ENCODE measurements at regions not wholly inside any gene's neighbourhood (a gene's known extent, or its start where the extent isn't known, plus 50 kb on each side); places are given as distances from the start of the nearest gene placed in this dataset.

DNA sequence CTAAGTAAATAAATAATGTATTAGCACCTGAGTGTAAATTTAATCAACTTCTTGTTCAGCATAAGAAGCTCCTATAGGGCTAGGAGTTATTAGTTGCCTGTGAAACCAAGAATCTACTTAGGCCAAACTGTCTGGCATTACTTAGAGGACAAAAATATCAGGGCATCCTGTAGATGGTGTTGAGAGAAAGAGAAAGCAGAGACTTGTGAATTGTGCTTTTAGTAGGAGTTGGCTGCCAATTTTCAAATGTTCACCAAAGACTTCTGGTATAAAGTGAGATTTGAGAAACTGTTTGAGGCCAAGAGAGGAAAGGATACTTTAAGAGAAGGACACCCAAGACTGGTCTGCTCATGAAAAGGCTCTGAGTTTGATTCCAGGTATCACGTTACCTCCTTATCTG lies 315.5 kb upstream of the DEPDC1 start:
- no peak overlapping the region for H2AFZ ChIP-seq (ENCODE audit: low read depth)
- WGBS (ENCODE audit: low lambda C conversion rate): 18% methylated on average over 1 of the region's 1 CpG
- CTCF ChIA-PET: interaction anchor here (1.5 kb wide), 1 partner anchor 17 kb away, joined by 3 read pairs; no protein-coding TSS in a partner anchor

More for the DNA sequence above, 315.5 kb upstream of the DEPDC1 start:
- Histone ChIP-seq H3K36me3 (replicated peaks in 1 of 2; ENCODE audit: control insufficient read depth in 1 of 2, insufficient read depth in 2 of 2, low read length in 1 of 2) (no peaks in the 10 kb centered on the region), H4K20me1 (ENCODE audit: insufficient read depth) (no peaks in the 10 kb centered on the region), H3K27me3 (ENCODE audit: insufficient read depth) (no peaks in the 10 kb centered on the region), H3K9me2 (no peaks in the 10 kb centered on the region), H3K4me2 (no peak overlapping the region), H3K4me1 (ENCODE audit: control insufficient read depth in 1 of 2, insufficient read depth in 2 of 2, low read depth in 1 of 2, low read length in 1 of 2) (peaks cover 0 to 10% of the 10 kb centered on the region in 2 experiments; a peak in 2 of 4 replicates), H3K9me3 (no peaks in the 10 kb centered on the region), H3K9ac (no peak overlapping the region), H3F3A (replicated peaks; ENCODE audit: insufficient read depth) (no peaks in the 10 kb centered on the region), H3K79me2 (ENCODE audit: insufficient read depth) (no peaks in the 10 kb centered on the region), H3K27ac (ENCODE audit: low read depth in 2 of 2, low read length in 1 of 2) (no peak overlapping the region), H3K4me3 (ENCODE audit: low read depth in 2 of 2, low read length in 1 of 2) (no peak overlapping the region)
- TF ChIP-seq TAF1 (IDR thresholded peaks at IDR 0.05; ENCODE audit: borderline replicate concordance, low read depth, low read length): no peak
- no peak for TF ChIP-seq NRF1 (IDR thresholded peaks at IDR 0.05; ENCODE audit: low read depth, low read length)
- TF ChIP-seq, protein P1, sequence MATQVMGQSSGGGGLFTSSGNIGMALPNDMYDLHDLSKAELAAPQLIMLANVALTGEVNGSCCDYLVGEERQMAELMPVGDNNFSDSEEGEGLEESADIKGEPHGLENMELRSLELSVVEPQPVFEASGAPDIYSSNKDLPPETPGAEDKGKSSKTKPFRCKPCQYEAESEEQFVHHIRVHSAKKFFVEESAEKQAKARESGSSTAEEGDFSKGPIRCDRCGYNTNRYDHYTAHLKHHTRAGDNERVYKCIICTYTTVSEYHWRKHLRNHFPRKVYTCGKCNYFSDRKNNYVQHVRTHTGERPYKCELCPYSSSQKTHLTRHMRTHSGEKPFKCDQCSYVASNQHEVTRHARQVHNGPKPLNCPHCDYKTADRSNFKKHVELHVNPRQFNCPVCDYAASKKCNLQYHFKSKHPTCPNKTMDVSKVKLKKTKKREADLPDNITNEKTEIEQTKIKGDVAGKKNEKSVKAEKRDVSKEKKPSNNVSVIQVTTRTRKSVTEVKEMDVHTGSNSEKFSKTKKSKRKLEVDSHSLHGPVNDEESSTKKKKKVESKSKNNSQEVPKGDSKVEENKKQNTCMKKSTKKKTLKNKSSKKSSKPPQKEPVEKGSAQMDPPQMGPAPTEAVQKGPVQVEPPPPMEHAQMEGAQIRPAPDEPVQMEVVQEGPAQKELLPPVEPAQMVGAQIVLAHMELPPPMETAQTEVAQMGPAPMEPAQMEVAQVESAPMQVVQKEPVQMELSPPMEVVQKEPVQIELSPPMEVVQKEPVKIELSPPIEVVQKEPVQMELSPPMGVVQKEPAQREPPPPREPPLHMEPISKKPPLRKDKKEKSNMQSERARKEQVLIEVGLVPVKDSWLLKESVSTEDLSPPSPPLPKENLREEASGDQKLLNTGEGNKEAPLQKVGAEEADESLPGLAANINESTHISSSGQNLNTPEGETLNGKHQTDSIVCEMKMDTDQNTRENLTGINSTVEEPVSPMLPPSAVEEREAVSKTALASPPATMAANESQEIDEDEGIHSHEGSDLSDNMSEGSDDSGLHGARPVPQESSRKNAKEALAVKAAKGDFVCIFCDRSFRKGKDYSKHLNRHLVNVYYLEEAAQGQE (IDR thresholded peaks at IDR 0.05; ENCODE audit: low read depth, low read length): no peak
- TF ChIP-seq, protein P2, sequence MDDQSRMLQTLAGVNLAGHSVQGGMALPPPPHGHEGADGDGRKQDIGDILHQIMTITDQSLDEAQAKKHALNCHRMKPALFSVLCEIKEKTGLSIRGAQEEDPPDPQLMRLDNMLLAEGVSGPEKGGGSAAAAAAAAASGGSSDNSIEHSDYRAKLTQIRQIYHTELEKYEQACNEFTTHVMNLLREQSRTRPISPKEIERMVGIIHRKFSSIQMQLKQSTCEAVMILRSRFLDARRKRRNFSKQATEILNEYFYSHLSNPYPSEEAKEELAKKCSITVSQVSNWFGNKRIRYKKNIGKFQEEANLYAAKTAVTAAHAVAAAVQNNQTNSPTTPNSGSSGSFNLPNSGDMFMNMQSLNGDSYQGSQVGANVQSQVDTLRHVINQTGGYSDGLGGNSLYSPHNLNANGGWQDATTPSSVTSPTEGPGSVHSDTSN (IDR thresholded peaks at IDR 0.05): no peak
- TF ChIP-seq EZH2phosphoT487 (IDR thresholded peaks at IDR 0.05; ENCODE audit: borderline replicate concordance, low read depth): no peak
- TF ChIP-seq, protein P3, sequence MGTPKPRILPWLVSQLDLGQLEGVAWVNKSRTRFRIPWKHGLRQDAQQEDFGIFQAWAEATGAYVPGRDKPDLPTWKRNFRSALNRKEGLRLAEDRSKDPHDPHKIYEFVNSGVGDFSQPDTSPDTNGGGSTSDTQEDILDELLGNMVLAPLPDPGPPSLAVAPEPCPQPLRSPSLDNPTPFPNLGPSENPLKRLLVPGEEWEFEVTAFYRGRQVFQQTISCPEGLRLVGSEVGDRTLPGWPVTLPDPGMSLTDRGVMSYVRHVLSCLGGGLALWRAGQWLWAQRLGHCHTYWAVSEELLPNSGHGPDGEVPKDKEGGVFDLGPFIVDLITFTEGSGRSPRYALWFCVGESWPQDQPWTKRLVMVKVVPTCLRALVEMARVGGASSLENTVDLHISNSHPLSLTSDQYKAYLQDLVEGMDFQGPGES (IDR thresholded peaks at IDR 0.05; ENCODE audit: low read depth, low read length): no peak
- TF ChIP-seq, protein P4, sequence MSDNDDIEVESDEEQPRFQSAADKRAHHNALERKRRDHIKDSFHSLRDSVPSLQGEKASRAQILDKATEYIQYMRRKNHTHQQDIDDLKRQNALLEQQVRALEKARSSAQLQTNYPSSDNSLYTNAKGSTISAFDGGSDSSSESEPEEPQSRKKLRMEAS (IDR thresholded peaks at IDR 0.05; ENCODE audit: low read depth): no peak
- no peak for TF ChIP-seq MXI1 (IDR thresholded peaks at IDR 0.05; ENCODE audit: low read depth, low read length)
- no peak for TF ChIP-seq NFIC (IDR thresholded peaks at IDR 0.05; ENCODE audit: borderline replicate concordance)
- no peak for TF ChIP-seq RFX5 (IDR thresholded peaks at IDR 0.05; ENCODE audit: low read length)
- no peak for TF ChIP-seq POLR2AphosphoS5 (IDR thresholded peaks at IDR 0.05; ENCODE audit: low read depth, low read length)
- no peak for TF ChIP-seq SIN3A (IDR thresholded peaks at IDR 0.05; ENCODE audit: borderline replicate concordance, low read depth, low read length)
- TF ChIP-seq TEAD4 (IDR thresholded peaks at IDR 0.05; ENCODE audit: borderline replicate concordance, insufficient read depth): no peak
- DNase-seq: no peak
- POLR2A ChIA-PET: no interaction called here

Measured in SK-N-SH (cell line).